ENCODE measurements at regions not wholly inside any gene's neighbourhood (a gene's known extent, or its start where the extent isn't known, plus 50 kb on each side); places are given as distances from the start of the nearest gene placed in this dataset.

GRCh38 chr2:118464046-118464445 lies 375.8 kb downstream of the INSIG2 start:
- no peak for TF ChIP-seq POLR2A (IDR thresholded peaks at IDR 0.05)
- TF ChIP-seq, protein P1, sequence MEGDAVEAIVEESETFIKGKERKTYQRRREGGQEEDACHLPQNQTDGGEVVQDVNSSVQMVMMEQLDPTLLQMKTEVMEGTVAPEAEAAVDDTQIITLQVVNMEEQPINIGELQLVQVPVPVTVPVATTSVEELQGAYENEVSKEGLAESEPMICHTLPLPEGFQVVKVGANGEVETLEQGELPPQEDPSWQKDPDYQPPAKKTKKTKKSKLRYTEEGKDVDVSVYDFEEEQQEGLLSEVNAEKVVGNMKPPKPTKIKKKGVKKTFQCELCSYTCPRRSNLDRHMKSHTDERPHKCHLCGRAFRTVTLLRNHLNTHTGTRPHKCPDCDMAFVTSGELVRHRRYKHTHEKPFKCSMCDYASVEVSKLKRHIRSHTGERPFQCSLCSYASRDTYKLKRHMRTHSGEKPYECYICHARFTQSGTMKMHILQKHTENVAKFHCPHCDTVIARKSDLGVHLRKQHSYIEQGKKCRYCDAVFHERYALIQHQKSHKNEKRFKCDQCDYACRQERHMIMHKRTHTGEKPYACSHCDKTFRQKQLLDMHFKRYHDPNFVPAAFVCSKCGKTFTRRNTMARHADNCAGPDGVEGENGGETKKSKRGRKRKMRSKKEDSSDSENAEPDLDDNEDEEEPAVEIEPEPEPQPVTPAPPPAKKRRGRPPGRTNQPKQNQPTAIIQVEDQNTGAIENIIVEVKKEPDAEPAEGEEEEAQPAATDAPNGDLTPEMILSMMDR (IDR thresholded peaks at IDR 0.05 in 4 of 5, conservative IDR thresholded peaks at IDR 0.05 in 1 of 5) = no peak
